ENCODE measurements at regions not wholly inside any gene's neighbourhood (a gene's known extent, or its start where the extent isn't known, plus 50 kb on each side); places are given as distances from the start of the nearest gene placed in this dataset.

DNA sequence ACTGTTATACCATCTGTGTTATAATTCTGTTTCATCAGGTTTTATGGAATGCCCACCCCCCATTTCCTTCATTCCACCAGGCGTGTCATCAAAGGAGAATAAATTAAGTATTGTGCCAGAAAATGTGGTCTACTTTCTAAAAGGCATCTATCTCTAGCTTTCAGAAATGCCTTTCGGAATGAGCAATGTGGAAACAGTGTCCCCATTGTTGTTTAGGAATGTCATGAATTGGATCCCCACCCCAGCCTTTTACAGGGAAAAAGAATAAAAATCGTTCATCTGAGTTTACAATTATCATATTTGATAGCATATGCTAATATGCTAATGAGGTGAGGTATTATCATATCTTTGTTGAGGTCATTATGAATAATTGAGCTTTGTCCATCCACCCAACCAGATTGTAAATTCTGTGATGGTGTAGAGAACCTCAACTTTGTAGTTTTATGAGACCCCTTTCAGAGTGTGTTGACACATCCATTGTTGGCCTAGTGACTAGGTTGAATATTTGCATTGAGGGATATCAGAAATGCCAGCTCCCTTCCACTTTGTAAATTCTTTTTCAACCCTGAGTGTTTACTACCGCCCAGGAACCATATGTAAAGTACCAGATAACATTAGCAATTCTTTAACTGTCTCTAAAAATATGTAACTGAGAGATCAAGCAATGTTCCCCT is 56.2 kb upstream of the CCDC160 start:
- TF ChIP-seq, protein P1, sequence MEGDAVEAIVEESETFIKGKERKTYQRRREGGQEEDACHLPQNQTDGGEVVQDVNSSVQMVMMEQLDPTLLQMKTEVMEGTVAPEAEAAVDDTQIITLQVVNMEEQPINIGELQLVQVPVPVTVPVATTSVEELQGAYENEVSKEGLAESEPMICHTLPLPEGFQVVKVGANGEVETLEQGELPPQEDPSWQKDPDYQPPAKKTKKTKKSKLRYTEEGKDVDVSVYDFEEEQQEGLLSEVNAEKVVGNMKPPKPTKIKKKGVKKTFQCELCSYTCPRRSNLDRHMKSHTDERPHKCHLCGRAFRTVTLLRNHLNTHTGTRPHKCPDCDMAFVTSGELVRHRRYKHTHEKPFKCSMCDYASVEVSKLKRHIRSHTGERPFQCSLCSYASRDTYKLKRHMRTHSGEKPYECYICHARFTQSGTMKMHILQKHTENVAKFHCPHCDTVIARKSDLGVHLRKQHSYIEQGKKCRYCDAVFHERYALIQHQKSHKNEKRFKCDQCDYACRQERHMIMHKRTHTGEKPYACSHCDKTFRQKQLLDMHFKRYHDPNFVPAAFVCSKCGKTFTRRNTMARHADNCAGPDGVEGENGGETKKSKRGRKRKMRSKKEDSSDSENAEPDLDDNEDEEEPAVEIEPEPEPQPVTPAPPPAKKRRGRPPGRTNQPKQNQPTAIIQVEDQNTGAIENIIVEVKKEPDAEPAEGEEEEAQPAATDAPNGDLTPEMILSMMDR (IDR thresholded peaks at IDR 0.05): no peak
- no peak for TF ChIP-seq EP300 (IDR thresholded peaks at IDR 0.05)
- no peak for TF ChIP-seq POLR2A (IDR thresholded peaks at IDR 0.05)
